KBM-7 (cell line): ENCODE measurements at regions not wholly inside any gene's neighbourhood (a gene's known extent, or its start where the extent isn't known, plus 50 kb on each side); places are given as distances from the start of the nearest gene placed in this dataset.
"Not testable (repeated sequence)": the region's sequence is repeated elsewhere in the genome, so short reads cannot be mapped to it uniquely, and the experiment has no call there.

Source experiments
- DNase-seq: peaks from one replicate; pipeline ENCODE4 v3.0.0-alpha.2; 2015
- in situ Hi-C: fragments of 300-500 bp; cut with MboI; formaldehyde crosslinking; loops from 2 replicates; pipeline ENCODE4 v1.14.3; 2020; ENCODE audit warnings: low sequenced_read_pairs, low pct_unique_long_range_greater_than_20kb, mixed read lengths

DNA sequence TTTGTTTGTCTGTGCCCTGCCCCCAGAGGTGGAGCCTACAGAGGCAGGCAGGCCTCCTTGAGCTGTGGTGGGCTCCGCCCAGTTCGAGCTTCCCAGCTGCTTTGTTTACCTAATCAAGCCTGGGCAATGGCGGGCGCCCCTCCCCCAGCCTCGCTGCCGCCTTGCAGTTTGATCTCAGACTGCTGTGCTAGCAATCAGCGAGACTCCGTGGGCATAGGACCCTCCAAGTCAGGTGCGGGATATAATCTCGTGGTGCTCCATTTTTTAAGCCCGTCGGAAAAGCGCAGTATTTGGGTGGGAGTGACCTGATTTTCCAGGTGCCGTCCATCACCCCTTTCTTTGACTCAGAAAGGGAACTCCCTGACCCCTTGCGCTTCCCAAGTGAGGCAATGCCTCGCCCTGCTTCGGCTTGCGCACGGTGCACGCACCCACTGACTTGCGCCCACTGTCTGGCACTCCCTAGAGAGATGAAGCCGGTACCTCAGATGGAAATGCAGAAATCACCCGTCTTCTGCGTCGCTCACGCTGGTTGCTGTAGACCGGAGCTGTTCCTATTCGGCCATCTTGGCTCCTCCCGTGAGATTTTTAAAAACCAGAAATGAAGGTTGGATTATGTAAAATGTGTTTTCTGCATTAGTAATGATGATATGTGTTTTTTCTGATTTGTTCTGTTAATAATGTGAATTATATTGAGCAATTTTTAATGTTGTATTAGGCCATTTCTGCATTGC, 59.7 kb downstream of the CYTL1 start:
- in situ Hi-C loops, DNase-seq: not testable (repeated sequence)

DNA sequence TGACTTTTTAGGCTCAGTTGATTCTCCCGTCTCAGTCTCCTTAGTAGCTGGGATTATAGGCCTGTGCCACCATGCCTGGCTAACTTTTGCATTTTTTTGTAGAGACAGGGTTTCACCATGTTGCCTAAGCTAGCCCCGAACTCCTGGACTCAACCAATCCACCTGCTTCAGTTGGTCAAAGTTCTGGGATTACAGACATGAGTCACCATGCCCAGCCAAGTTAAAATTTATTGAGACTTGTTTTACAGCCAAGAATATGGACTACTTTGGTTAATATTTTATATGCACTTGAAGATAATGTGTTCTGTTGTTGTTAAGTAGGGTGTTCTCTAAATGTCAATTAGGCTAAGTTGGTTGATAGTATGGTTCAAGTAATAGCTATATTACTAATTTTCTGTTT, 58.7 kb downstream of the CYTL1 start:
- in situ Hi-C loops = no loop called here
- no peak for DNase-seq

DNA sequence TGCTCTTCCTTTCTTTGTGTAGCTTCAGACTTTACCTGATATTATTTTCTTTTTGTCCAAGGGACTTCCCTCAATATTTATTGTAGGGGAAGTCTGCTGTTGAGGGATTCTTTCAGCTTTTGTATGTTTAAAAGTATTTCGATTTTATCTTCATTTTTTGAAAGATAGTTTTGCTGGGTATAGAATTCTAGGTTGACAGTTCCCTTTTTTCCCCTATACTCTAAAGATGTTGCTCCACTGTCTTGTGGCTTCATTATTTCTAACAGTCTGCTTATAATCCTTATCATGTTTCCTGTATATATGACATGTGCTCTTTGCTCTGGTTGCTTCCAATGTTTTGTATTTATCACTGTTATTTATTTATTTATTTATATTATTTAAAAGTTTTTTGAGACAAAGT, 57.3 kb downstream of the CYTL1 start:
- DNase-seq = no peak
- in situ Hi-C loops = no loop called here

DNA sequence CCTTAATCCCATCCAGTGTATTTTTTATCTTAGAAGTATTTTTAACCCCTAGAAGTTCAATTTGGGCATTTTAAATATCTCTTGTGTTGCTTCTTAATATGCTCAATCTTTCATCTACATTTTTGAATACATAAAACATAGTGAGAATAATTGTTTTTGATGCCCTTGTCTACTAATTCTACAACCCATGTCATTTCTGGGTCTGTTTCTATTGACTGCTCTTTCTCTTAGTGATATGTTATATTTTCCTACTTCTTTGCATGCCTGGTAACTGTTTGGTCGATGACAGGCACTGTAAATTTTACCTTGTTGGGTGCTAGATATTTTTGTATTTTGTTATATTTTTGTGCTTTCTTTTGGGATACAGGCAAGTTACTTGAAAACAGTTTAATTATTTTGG, 56.3 kb downstream of the CYTL1 start:
- no peak for DNase-seq
- in situ Hi-C loops = no loop called here
